NOMO-1 treated with dmso at 0.1 percent for 144 hours (cell line): ENCODE measurements at regions not wholly inside any gene's neighbourhood (a gene's known extent, or its start where the extent isn't known, plus 50 kb on each side); places are given as distances from the start of the nearest gene placed in this dataset.

Experiments
- DNase-seq: peaks from one replicate; lab custom pipeline; 2025; ENCODE audit not compliant: unreplicated experiment; lab: John Stamatoyannopoulos, UW

DNA sequence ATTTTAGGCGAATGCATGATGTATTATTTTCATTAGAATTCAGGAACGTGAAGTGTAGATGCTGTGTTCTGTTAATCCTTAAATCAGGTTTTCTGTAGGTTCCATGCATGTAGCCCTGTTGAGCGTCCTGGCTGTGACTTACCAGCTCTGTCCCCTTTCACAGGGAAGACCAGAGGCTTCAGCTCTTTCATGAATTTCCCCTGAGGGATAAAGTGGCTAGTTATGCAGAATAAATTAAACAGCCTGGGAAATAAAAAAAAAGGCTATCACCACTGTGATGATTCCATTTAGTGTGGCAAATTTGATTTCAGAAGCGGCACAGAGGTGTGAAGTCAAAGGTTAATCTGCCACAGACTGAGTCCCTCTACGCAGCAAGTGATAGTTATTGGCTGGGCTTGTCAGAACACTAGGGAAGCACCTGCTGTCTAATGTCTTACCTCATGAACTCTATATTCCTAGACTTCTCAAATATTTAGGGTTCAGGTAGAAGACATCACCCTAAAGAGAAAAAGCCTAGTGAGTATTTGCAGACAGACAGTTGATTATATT, 61.6 kb upstream of the LINC00305 start:
- DNase-seq = no peak

- no peak for DNase-seq
These were observed 59.6 kb upstream of the LINC00305 start for GRCh38 chr18:64208516-64208915.

DNA sequence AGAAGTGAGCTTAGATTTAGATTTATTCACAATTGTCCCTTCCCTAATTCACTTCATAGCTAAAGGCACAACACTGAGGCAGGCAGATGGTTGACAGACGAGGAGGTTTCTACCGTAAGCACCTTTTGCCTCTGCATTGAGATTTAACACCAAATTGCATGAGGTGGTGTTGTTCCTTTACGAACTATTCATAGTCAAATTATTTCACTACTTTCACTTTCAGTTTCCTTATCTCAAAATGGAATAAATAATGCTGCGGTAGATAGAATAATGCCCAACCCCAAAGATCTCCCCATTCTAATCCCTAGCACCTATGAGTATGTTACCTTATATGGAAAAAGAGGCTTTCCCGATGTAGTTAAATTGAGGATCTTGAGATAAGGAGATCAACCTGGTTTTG, 58.9 kb upstream of the LINC00305 start:
- no peak for DNase-seq

DNA sequence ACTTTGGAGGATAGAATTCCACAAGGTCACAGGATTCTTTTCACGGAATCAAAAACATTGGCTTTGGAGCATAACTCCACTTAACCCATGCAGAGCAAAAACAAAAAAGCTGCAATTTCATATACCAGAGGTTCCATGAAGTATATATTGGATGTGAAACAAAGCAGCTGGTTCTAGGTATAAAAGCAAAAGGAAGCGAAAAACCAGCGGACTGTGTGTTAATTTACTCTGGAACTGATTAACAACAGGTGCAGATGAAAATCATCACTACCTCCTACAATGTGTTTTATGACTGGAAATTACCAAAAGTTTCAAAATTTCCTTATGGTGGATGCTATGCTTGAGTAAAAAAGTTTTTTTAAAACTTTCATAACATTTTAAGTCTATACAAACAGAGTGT, 54.4 kb upstream of the LINC00305 start:
- DNase-seq = no peak

DNA sequence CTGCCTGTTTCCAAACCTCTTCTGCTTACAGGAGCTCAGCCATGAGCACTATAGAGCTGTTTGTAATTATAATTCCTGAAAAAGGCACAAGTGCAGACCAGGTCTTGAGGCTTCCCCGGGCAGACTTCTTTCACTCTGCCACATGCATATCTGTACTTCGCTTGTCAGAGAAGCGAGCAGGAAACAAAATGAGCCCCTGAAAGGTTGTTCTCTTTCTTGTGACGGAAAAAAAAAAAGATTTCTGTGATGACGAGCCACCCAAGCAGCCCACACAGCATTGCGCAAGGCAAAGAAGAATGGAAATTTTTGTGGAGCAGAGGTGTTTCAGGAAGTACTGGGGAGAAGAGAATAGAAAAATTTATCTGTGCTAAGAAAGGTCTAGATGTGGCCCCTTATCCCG, 54.0 kb upstream of the LINC00305 start:
- no peak for DNase-seq

DNA sequence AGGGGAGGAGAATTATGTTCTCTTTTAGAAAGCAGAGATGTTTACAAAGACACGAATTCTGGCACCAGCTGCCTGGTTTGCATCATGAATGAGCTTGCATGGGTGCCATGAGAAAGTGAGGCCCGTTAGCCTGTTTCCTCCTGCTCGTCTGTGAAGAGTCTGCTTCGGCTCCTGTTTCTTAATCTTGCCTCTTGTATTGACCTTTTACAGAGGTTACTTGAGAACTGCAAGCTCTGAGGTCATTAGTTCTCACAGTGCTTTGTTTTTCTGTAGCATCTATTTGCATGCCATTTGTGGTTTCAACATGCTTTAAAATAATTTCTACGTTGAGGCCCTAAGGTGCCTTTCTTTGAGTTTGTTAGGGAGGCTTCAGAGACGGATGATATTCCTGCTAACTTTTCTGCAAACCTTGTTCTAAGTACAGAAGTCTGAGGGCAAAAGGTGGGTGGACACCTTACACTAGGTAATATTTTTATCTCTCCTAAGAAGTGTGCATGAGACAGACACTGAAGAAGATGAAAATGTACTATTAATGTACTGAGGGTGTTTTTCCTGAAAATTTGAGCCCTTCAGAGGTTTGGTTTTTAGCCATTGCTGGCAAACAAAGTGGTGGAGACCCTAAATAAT, 53.4 kb upstream of the LINC00305 start:
- no peak for DNase-seq

- DNase-seq = no peak
These were observed 52.9 kb upstream of the LINC00305 start for GRCh38 chr18:64201781-64202180.

- no peak for DNase-seq
These were observed 50.7 kb upstream of the LINC00305 start for GRCh38 chr18:64199581-64199980.
